MCF 10A (cell line): ENCODE measurements at regions not wholly inside any gene's neighbourhood (a gene's known extent, or its start where the extent isn't known, plus 50 kb on each side); places are given as distances from the start of the nearest gene placed in this dataset.
A peak's percentile ranks its signal among the peaks of the same experiment; 100 is the strongest.

Source experiments
- BruUV-seq: library from RNA; stranded (reverse); fragments of 400-500 nt; replicated peaks from 2 replicates; lab custom pipeline; 2021; lab: Mats Ljungman, UMichigan
- CTCF ChIA-PET: fragments of 300-600 bp; sonication (Branson Sonifier 250); formaldehyde crosslinking; extraction: SDS; loops from one replicate; lab custom pipeline; 2021; ENCODE audit warnings: antibody characterized with exemption, inconsistent platforms; lab: Yijun Ruan, JAX
- POLR2A ChIA-PET: fragments of 300-600, 350-650 bp; sonication (Branson Sonifier 250); formaldehyde crosslinking; extraction: SDS; loops from one replicate; lab custom pipeline; 2020; ENCODE audit warnings: antibody characterized with exemption, inconsistent platforms; lab: Yijun Ruan, JAX
- DNase-seq: peaks from one replicate; pipeline ENCODE4 v3.0.0-alpha.2; 2018; ENCODE audit not compliant: unreplicated experiment
- H3K27ac Mint-ChIP-seq: one replicate; pipeline ENCODE4 v1.8.0; 2022; ENCODE audit warnings: mild to moderate bottlenecking, low read depth, mixed read lengths; ENCODE audit not compliant: unreplicated experiment
- H3K27me3 Mint-ChIP-seq: one replicate; pipeline ENCODE4 v1.8.0; 2022; ENCODE audit warnings: mixed read lengths; ENCODE audit not compliant: insufficient read depth, unreplicated experiment
- H3K36me3 Mint-ChIP-seq: one replicate; pipeline ENCODE4 v1.8.0; 2022; ENCODE audit warnings: mild to moderate bottlenecking, moderate library complexity, mixed read lengths; ENCODE audit not compliant: insufficient read depth, unreplicated experiment
- H3K4me1 Mint-ChIP-seq: one replicate; pipeline ENCODE4 v1.8.0; 2022; ENCODE audit warnings: mixed read lengths; ENCODE audit not compliant: insufficient read depth, unreplicated experiment
- H3K4me3 Mint-ChIP-seq: one replicate; pipeline ENCODE4 v1.8.0; 2022; ENCODE audit warnings: mild to moderate bottlenecking, moderate library complexity, mixed read lengths; ENCODE audit not compliant: unreplicated experiment
- H3K9me3 Mint-ChIP-seq: one replicate; pipeline ENCODE4 v1.8.0; 2022; ENCODE audit warnings: mixed read lengths; ENCODE audit not compliant: unreplicated experiment
- CTCF ChIP-seq: fragments of 200-600 bp; IDR thresholded peaks from one replicate; pipeline ENCODE4 v1.8.0; 2022; ENCODE audit warnings: antibody characterized with exemption, mild to moderate bottlenecking; ENCODE audit not compliant: unreplicated experiment
- intact Hi-C: fragments of 100-400 bp; cut with micrococcal nuclease; formaldehyde crosslinking; loops from 2 replicates; pipeline ENCODE4 v1.14.1; 2022

- H3K27ac Mint-ChIP-seq, result no peak overlapping the region
- ChIA-PET CTCF (interaction anchor here (1.0 kb wide), 1 partner anchor 28 kb away, joined by 4 read pairs; no protein-coding TSS in a partner anchor), POLR2A (no interaction called here)
- no peaks in the 10 kb centered on the region for H3K9me3 Mint-ChIP-seq
- intact Hi-C loops, result no loop called here
- DNase-seq, result no peak
- H3K4me1 Mint-ChIP-seq, result no peaks in the 10 kb centered on the region
- H3K4me3 Mint-ChIP-seq, result no peak overlapping the region
- no peak for TF ChIP-seq CTCF
- H3K27me3 Mint-ChIP-seq, result peaks cover 5% of the 10 kb centered on the region
- H3K36me3 Mint-ChIP-seq, result no peaks in the 10 kb centered on the region
- BruUV-seq, result no TSS peak
Observed at GRCh38 chr1:166295656-166296055, 128.9 kb upstream of the FAM78B start.

DNA sequence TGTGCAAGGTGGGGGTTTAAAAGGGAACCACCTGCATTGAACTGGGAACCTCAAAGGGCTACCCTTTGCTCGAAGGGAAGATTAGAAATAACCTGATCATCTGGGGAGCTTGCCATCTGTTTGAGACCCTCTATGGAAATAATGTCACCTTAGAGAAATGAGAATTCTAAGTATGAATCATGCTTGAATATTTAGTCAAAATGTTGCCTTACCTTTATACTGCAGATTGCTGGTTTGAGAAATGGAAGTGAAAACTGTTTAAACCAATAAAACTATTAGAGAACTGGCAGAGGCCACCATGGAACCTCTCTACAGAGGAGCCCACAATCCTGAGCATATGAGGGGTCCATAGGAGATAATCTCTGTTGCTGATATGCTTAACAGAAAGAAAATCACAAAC, 131.2 kb upstream of the FAM78B start:
- intact Hi-C loops, result no loop called here
- BruUV-seq, result no TSS peak
- no peak for TF ChIP-seq CTCF
- H3K4me3 Mint-ChIP-seq, result no peak overlapping the region
- no peaks in the 10 kb centered on the region for H3K36me3 Mint-ChIP-seq
- no peak for DNase-seq
- POLR2A ChIA-PET, result no interaction called here
- H3K4me1 Mint-ChIP-seq, result no peaks in the 10 kb centered on the region
- no peaks in the 10 kb centered on the region for H3K9me3 Mint-ChIP-seq
- no peaks in the 10 kb centered on the region for H3K27me3 Mint-ChIP-seq
- H3K27ac Mint-ChIP-seq, result no peak overlapping the region
- CTCF ChIA-PET, result no interaction called here

GRCh38 chr1:166300767-166301166, 134.0 kb upstream of the FAM78B start:
- no TSS peak for BruUV-seq
- DNase-seq, result no peak
- no peaks in the 10 kb centered on the region for H3K4me1 Mint-ChIP-seq
- H3K4me3 Mint-ChIP-seq, result no peak overlapping the region
- peaks cover 10% of the 10 kb centered on the region for H3K9me3 Mint-ChIP-seq
- TF ChIP-seq CTCF, result peak; percentile 7
- no peaks in the 10 kb centered on the region for H3K27me3 Mint-ChIP-seq
- no peaks in the 10 kb centered on the region for H3K36me3 Mint-ChIP-seq
- intact Hi-C loops, result no loop called here
- H3K27ac Mint-ChIP-seq, result no peak overlapping the region
- POLR2A ChIA-PET, result no interaction called here
- CTCF ChIA-PET, result interaction anchor here (1.1 to 1.4 kb wide), 2 partner anchors 9 to 178 kb away, joined by 5 read pairs; no protein-coding TSS in a partner anchor

- no TSS peak for BruUV-seq
- POLR2A ChIA-PET, result interaction anchor here (0.6 kb wide), 1 partner anchor 170 kb away, joined by 4 read pairs; no protein-coding TSS in a partner anchor
- no peak overlapping the region for H3K4me3 Mint-ChIP-seq
- intact Hi-C loops, result no loop called here
- no peaks in the 10 kb centered on the region for H3K27me3 Mint-ChIP-seq
- H3K9me3 Mint-ChIP-seq, result peaks cover 13% of the 10 kb centered on the region
- no peaks in the 10 kb centered on the region for H3K4me1 Mint-ChIP-seq
- no peak for DNase-seq
- no peak overlapping the region for H3K27ac Mint-ChIP-seq
- TF ChIP-seq CTCF, result no peak
- H3K36me3 Mint-ChIP-seq, result no peaks in the 10 kb centered on the region
- CTCF ChIA-PET, result interaction anchor here (0.8 to 1.0 kb wide), 2 partner anchors 106 to 307 kb away, joined by 4 read pairs; no protein-coding TSS in a partner anchor
Observed at GRCh38 chr1:166302989-166303758, 136.4 kb upstream of the FAM78B start.
